ENCODE measurements at regions not wholly inside any gene's neighbourhood (a gene's known extent, or its start where the extent isn't known, plus 50 kb on each side); places are given as distances from the start of the nearest gene placed in this dataset.

GRCh38 chr10:128759174-128759573, 633.0 kb upstream of the MKI67 start:
- DNase-seq (no peak), ATAC-seq (no peak)
- no peaks in the 10 kb centered on the region for H3K27me3 Mint-ChIP-seq
- H3K4me1 Mint-ChIP-seq: no peaks in the 10 kb centered on the region
- no peak overlapping the region for H3K4me3 Mint-ChIP-seq
- H3K27ac Mint-ChIP-seq: no peak overlapping the region
- H3K4me3 ChIP-seq (ENCODE audit: low read length): no peak overlapping the region
- H3K27ac ChIP-seq (ENCODE audit: low read depth, low read length): no peak overlapping the region
- H3K27me3 ChIP-seq (ENCODE audit: control insufficient read depth in 2 of 2, insufficient read depth in 2 of 2, low read length in 2 of 2): no peaks in the 10 kb centered on the region
- peaks cover 0 to 5% (median 0%) of the 10 kb centered on the region in 11 donors for H3K9me3 Mint-ChIP-seq
- ChIA-PET CTCF (no interaction called here), POLR2A (no interaction called here)
- H3K36me3 ChIP-seq (ENCODE audit: control insufficient read depth in 2 of 3, insufficient read depth in 3 of 3, low read length in 3 of 3): no peaks in the 10 kb centered on the region
- no peaks in the 10 kb centered on the region for H3K4me1 ChIP-seq (ENCODE audit: control insufficient read depth in 2 of 2, insufficient read depth in 2 of 2, low read length in 2 of 2)
- H3K9me3 ChIP-seq (ENCODE audit: control insufficient read depth in 2 of 3, low read length in 3 of 3): no peaks in the 10 kb centered on the region
- H3K36me3 Mint-ChIP-seq: no peaks in the 10 kb centered on the region
- intact Hi-C loops (cut with micrococcal nuclease): no loop called here

- Mint-ChIP-seq H3K4me1 (no peaks in the 10 kb centered on the region), H3K4me3 (no peak overlapping the region), H3K27me3 (peaks cover 0 to 5% (median 0%) of the 10 kb centered on the region in 5 donors), H3K27ac (no peak overlapping the region), H3K9me3 (peaks cover 0 to 7% (median 0%) of the 10 kb centered on the region in 11 donors), H3K36me3 (no peaks in the 10 kb centered on the region)
- Histone ChIP-seq H3K27ac (ENCODE audit: low read depth, low read length) (no peak overlapping the region), H3K9me3 (ENCODE audit: control insufficient read depth in 2 of 3, low read length in 3 of 3) (no peaks in the 10 kb centered on the region), H3K4me1 (ENCODE audit: control insufficient read depth in 2 of 2, insufficient read depth in 2 of 2, low read length in 2 of 2) (no peaks in the 10 kb centered on the region), H3K36me3 (ENCODE audit: control insufficient read depth in 2 of 3, insufficient read depth in 3 of 3, low read length in 3 of 3) (no peaks in the 10 kb centered on the region), H3K4me3 (ENCODE audit: low read length) (no peak overlapping the region), H3K27me3 (ENCODE audit: control insufficient read depth in 2 of 2, insufficient read depth in 2 of 2, low read length in 2 of 2) (no peaks in the 10 kb centered on the region)
- POLR2A ChIA-PET: no interaction called here
- CTCF ChIA-PET: no interaction called here
- DNase-seq: no peak
- intact Hi-C loops (cut with micrococcal nuclease): no loop called here
- ATAC-seq: no peak
These were observed 637.4 kb upstream of the MKI67 start for GRCh38 chr10:128763588-128763987.

- H3K9me3 ChIP-seq (ENCODE audit: control insufficient read depth in 2 of 3, low read length in 3 of 3): no peaks in the 10 kb centered on the region
- ChIA-PET CTCF (no interaction called here), POLR2A (no interaction called here)
- no peaks in the 10 kb centered on the region for H3K4me1 Mint-ChIP-seq
- H3K4me1 ChIP-seq (ENCODE audit: control insufficient read depth in 2 of 2, insufficient read depth in 2 of 2, low read length in 2 of 2): no peaks in the 10 kb centered on the region
- no peak overlapping the region for H3K4me3 ChIP-seq (ENCODE audit: low read length)
- peaks cover 0 to 6% (median 0%) of the 10 kb centered on the region in 11 donors for H3K9me3 Mint-ChIP-seq
- DNase-seq: no peak
- no peak overlapping the region for H3K4me3 Mint-ChIP-seq
- no peaks in the 10 kb centered on the region for H3K27me3 ChIP-seq (ENCODE audit: control insufficient read depth in 2 of 2, insufficient read depth in 2 of 2, low read length in 2 of 2)
- no peaks in the 10 kb centered on the region for H3K36me3 Mint-ChIP-seq
- peaks cover 0 to 6% (median 0%) of the 10 kb centered on the region in 5 donors for H3K27me3 Mint-ChIP-seq
- ATAC-seq: no peak
- no peaks in the 10 kb centered on the region for H3K36me3 ChIP-seq (ENCODE audit: control insufficient read depth in 2 of 3, insufficient read depth in 3 of 3, low read length in 3 of 3)
- intact Hi-C loops (cut with micrococcal nuclease): no loop called here
- no peak overlapping the region for H3K27ac Mint-ChIP-seq
- H3K27ac ChIP-seq (ENCODE audit: low read depth, low read length): no peak overlapping the region
These were observed 638.0 kb upstream of the MKI67 start for GRCh38 chr10:128764190-128764589.

- intact Hi-C loops (cut with micrococcal nuclease): no loop called here
- CTCF ChIA-PET: no interaction called here
- H3K9me3 Mint-ChIP-seq: peaks cover 0 to 11% (median 1%) of the 10 kb centered on the region in 11 donors
These were observed 640.7 kb upstream of the MKI67 start for GRCh38 chr10:128766915-128767314.

GRCh38 chr10:128774979-128775378, 648.8 kb upstream of the MKI67 start:
- Mint-ChIP-seq H3K4me3 (no peak overlapping the region), H3K27ac (no peak overlapping the region)
- no peak for ATAC-seq

More at GRCh38 chr10:128766915-128767314, 640.7 kb upstream of the MKI67 start:
- Histone ChIP-seq H3K9me3 (ENCODE audit: control insufficient read depth in 2 of 3, low read length in 3 of 3) (no peaks in the 10 kb centered on the region), H3K4me1 (ENCODE audit: control insufficient read depth in 2 of 2, insufficient read depth in 2 of 2, low read length in 2 of 2) (no peaks in the 10 kb centered on the region), H3K36me3 (ENCODE audit: control insufficient read depth in 2 of 3, insufficient read depth in 3 of 3, low read length in 3 of 3) (no peaks in the 10 kb centered on the region), H3K27ac (ENCODE audit: low read depth, low read length) (no peak overlapping the region), H3K27me3 (ENCODE audit: control insufficient read depth in 2 of 2, insufficient read depth in 2 of 2, low read length in 2 of 2) (no peaks in the 10 kb centered on the region), H3K4me3 (ENCODE audit: low read length) (no peak overlapping the region)
- no peaks in the 10 kb centered on the region for H3K36me3 Mint-ChIP-seq
- H3K4me3 Mint-ChIP-seq: no peak overlapping the region
- H3K27me3 Mint-ChIP-seq: peaks cover 0 to 26% (median 7%) of the 10 kb centered on the region in 5 donors
- POLR2A ChIA-PET: no interaction called here
- no peaks in the 10 kb centered on the region for H3K4me1 Mint-ChIP-seq
- no peak overlapping the region for H3K27ac Mint-ChIP-seq
- no peak for DNase-seq
- ATAC-seq: no peak

GRCh38 chr10:128775743-128776142, 649.5 kb upstream of the MKI67 start:
- intact Hi-C loops (cut with micrococcal nuclease): no loop called here
- Histone ChIP-seq H3K27ac (ENCODE audit: low read depth, low read length) (no peak overlapping the region), H3K9me3 (ENCODE audit: control insufficient read depth in 2 of 3, low read length in 3 of 3) (no peaks in the 10 kb centered on the region), H3K27me3 (ENCODE audit: control insufficient read depth in 2 of 2, insufficient read depth in 2 of 2, low read length in 2 of 2) (no peaks in the 10 kb centered on the region), H3K36me3 (ENCODE audit: control insufficient read depth in 2 of 3, insufficient read depth in 3 of 3, low read length in 3 of 3) (no peaks in the 10 kb centered on the region), H3K4me1 (ENCODE audit: control insufficient read depth in 2 of 2, insufficient read depth in 2 of 2, low read length in 2 of 2) (no peaks in the 10 kb centered on the region), H3K4me3 (ENCODE audit: low read length) (no peak overlapping the region)
- no peaks in the 10 kb centered on the region for H3K4me1 Mint-ChIP-seq
- peaks cover 0 to 13% (median 8%) of the 10 kb centered on the region in 5 donors for H3K27me3 Mint-ChIP-seq
- no peak for ATAC-seq
- ChIA-PET CTCF (no interaction called here), POLR2A (no interaction called here)
- H3K9me3 Mint-ChIP-seq: peaks cover 0 to 17% (median 7%) of the 10 kb centered on the region in 11 donors
- H3K36me3 Mint-ChIP-seq: peaks cover 0 to 4% (median 0%) of the 10 kb centered on the region in 5 donors
- H3K27ac Mint-ChIP-seq: no peak overlapping the region
- no peak overlapping the region for H3K4me3 Mint-ChIP-seq
- no peak for DNase-seq

More at GRCh38 chr10:128774979-128775378, 648.8 kb upstream of the MKI67 start:
- Histone ChIP-seq H3K9me3 (ENCODE audit: control insufficient read depth in 2 of 3, low read length in 3 of 3) (no peaks in the 10 kb centered on the region), H3K36me3 (ENCODE audit: control insufficient read depth in 2 of 3, insufficient read depth in 3 of 3, low read length in 3 of 3) (no peaks in the 10 kb centered on the region), H3K27me3 (ENCODE audit: control insufficient read depth in 2 of 2, insufficient read depth in 2 of 2, low read length in 2 of 2) (no peaks in the 10 kb centered on the region), H3K4me1 (ENCODE audit: control insufficient read depth in 2 of 2, insufficient read depth in 2 of 2, low read length in 2 of 2) (no peaks in the 10 kb centered on the region), H3K4me3 (ENCODE audit: low read length) (no peak overlapping the region), H3K27ac (ENCODE audit: low read depth, low read length) (no peak overlapping the region)
- intact Hi-C loops (cut with micrococcal nuclease): no loop called here
- Mint-ChIP-seq H3K36me3 (peaks cover 0 to 4% (median 0%) of the 10 kb centered on the region in 5 donors), H3K27me3 (peaks cover 0 to 18% (median 8%) of the 10 kb centered on the region in 5 donors), H3K4me1 (no peaks in the 10 kb centered on the region), H3K9me3 (peaks cover 0 to 23% (median 7%) of the 10 kb centered on the region in 11 donors)
- DNase-seq: no peak
- ChIA-PET POLR2A (no interaction called here), CTCF (no interaction called here)

- peaks cover 0 to 13% (median 7%) of the 10 kb centered on the region in 11 donors for H3K9me3 Mint-ChIP-seq
- Histone ChIP-seq H3K4me3 (ENCODE audit: low read length) (no peak overlapping the region), H3K4me1 (ENCODE audit: control insufficient read depth in 2 of 2, insufficient read depth in 2 of 2, low read length in 2 of 2) (no peaks in the 10 kb centered on the region), H3K36me3 (ENCODE audit: control insufficient read depth in 2 of 3, insufficient read depth in 3 of 3, low read length in 3 of 3) (no peaks in the 10 kb centered on the region), H3K27ac (ENCODE audit: low read depth, low read length) (no peak overlapping the region), H3K27me3 (ENCODE audit: control insufficient read depth in 2 of 2, insufficient read depth in 2 of 2, low read length in 2 of 2) (no peaks in the 10 kb centered on the region), H3K9me3 (ENCODE audit: control insufficient read depth in 2 of 3, low read length in 3 of 3) (no peaks in the 10 kb centered on the region)
- peaks cover 0 to 8% (median 6%) of the 10 kb centered on the region in 5 donors for H3K27me3 Mint-ChIP-seq
- H3K4me1 Mint-ChIP-seq: no peaks in the 10 kb centered on the region
- H3K27ac Mint-ChIP-seq: no peak overlapping the region
- ChIA-PET POLR2A (no interaction called here), CTCF (no interaction called here)
- H3K4me3 Mint-ChIP-seq: no peak overlapping the region
- intact Hi-C loops (cut with micrococcal nuclease): no loop called here
- ATAC-seq (no peak), DNase-seq (no peak)
- peaks cover 0 to 4% (median 0%) of the 10 kb centered on the region in 5 donors for H3K36me3 Mint-ChIP-seq
These were observed 650.5 kb upstream of the MKI67 start for GRCh38 chr10:128776673-128777252.
